COLO829 (cell line): ENCODE measurements at regions not wholly inside any gene's neighbourhood (a gene's known extent, or its start where the extent isn't known, plus 50 kb on each side); places are given as distances from the start of the nearest gene placed in this dataset.

Experiments used
- DNase-seq: peaks from one replicate; pipeline ENCODE4 v3.0.0; 2012; ENCODE audit warnings: low spot score

GRCh38 chr5:149441986-149442385 is 62.9 kb upstream of the IL17B start:
- DNase-seq, result no peak

DNA sequence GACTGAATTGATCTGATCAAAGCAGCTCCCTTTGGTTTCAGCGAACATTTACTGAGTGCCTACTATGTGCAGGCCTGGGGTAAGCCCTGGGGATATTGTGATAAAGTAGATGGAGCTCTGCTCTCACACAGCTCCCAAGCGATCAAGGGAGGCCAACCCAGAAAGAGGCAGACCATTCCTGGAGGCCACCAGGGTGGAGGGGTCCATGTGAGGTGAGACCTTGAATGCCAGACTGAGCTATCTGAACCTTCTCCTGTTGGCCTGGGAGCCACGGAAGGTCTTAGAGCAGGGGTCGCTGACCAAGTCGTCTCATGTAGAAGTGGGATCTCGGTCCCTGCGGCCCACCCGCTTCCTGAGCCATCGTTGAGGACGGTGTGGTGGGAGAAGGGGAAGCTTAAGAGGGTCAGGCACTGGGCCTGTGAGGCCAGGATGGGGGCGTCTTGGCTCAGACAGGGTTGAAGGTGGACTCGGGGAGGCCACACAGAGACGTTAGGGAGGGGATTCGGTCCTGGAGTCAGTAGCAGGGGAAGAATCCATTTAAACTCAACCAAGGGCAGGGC is 62.2 kb upstream of the IL17B start:
- no peak for DNase-seq

- peak; percentile 46 for DNase-seq
Observed at GRCh38 chr5:149439899-149440542, 60.9 kb upstream of the IL17B start.

DNA sequence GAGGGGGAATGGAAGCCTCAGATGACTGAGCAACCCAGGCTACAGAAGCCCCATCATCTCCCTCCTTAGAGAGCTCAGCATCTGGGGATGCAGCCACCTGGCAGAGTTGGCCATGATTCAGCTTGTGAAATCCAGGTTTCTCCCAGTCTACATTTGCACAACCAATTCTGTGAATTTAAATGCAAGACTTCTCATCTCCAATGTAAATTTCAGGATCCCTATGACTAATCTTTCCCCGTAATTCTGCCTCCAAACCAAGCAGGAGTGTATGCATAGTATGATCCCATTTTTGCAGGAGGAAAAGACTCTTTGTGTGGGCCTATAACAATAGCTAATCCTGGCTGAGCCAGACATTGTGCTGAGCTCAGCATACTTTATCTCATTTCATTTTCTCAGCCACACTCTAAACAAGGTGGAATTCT is 59.6 kb upstream of the IL17B start:
- no peak for DNase-seq

DNA sequence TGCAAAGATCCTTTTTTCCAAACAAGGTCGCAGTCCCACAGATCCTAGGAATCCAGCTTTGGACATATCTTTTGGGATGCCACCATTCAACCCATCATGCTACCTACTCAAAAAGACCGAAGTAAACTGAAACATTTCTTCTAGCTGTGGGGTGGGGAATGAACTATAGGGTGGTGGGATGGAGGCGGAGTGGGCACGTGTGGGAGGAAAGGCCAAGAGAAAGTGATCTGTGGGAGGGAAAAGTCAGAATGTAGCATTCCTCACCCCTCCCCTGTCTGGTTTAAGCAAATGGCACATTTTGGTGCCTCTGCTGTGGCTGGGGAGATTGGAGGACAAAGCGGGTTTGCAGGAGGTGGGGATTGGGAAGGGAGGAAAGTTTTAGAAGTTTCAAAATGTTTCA is 59.2 kb upstream of the IL17B start:
- no peak for DNase-seq

GRCh38 chr5:149437391-149438040 is 58.4 kb upstream of the IL17B start:
- no peak for DNase-seq

- no peak for DNase-seq
Observed at GRCh38 chr5:149435660-149436059, 56.6 kb upstream of the IL17B start.

- no peak for DNase-seq
Observed at GRCh38 chr5:149435015-149435376, 55.9 kb upstream of the IL17B start.

DNA sequence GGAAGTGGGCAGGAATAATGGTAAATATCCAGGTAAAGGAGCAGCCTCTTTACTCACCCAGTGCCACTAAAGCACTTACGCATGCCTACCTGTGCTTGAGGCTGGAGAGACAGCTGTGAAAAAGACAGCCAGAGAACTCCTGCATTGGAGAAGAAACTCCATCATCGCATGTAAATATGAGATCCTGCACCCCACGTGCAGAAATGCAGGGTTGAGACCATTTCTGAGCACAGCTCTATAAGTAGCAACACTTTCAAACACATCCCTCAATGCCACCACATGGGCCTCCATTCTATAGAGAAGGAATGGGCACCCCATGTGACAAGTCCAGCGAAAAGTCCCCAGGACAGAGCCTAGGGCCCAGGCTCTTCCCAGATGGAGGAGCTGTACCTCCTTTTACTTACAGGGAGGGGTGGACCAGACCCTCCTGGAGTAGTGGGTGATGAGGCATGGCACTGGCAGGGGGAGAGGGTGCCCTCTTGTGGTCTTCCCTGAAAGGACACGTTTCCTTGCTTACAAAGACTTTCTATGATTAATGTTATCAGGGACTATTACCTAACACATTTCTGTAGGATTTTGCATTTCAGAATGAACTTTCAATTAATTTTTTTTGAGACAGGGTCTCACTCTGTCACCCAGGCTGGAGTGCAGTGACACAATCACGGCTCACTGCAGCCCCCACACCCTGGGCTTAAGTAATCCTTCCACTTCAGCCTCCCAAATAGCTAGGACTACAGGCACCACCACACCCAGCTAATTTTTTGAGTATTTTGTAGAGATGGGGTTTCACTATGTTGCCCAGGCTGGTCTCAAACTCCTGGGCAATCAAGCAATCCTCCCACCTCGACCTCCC is 55.3 kb upstream of the IL17B start:
- peak; percentile 79 for DNase-seq

- DNase-seq, result no peak
Observed at GRCh38 chr5:149433524-149434131, 54.5 kb upstream of the IL17B start.

- no peak for DNase-seq
Observed at GRCh38 chr5:149432911-149433401, 53.9 kb upstream of the IL17B start.

- no peak for DNase-seq
Observed at GRCh38 chr5:149432376-149432775, 53.3 kb upstream of the IL17B start.

DNA sequence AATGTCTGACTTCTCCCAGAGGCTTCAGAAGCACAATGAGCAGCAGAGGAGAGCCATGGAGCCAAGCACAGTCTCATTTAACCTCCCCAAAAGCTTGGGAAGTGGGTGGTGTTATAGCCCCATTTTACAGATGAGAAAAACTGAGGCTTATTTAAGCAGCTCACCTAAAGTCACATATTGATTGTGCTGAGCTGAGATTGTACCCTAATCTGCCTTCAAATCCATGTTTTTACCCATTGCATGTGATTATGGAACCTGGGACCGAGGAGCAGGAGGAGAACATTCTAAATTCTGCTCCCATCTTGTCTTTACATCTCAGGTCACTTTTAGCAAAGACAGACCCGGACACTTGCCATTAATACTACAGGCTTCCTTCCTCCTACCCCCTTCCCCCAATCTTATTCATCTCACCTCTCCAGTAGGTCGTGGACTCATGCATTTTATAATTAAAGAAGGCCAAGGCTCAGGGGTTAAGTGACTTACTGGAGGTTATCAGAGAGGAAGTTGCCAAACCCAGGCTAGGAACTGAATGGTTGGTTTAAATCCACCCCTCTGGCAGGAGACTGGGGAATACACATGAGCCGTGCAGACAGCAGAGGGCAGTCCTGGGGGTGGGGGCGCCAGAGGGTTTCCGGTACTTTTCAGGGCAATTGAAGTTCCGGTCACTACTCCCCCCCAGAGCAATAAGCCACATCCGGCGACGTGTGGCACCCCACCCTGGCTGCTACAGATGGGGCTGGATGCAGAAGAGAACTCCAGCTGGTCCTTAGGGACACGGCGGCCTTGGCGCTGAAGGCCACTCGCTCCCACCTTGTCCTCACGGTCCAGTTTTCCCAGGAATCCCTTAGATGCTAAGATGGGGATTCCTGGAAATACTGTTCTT is 51.0 kb upstream of the IL17B start:
- DNase-seq, result no peak
